Upper lobe of left lung (tissue), 6 donors: ENCODE measurements at regions not wholly inside any gene's neighbourhood (a gene's known extent, or its start where the extent isn't known, plus 50 kb on each side); places are given as distances from the start of the nearest gene placed in this dataset.

Experiments
- ATAC-seq, 2 donors: fragments of 200-7000 bp; cut with Tn5 transposase; one replicate each; pipeline ENCODE4 v1.9.1; 2022; ENCODE audit warnings: mild to moderate bottlenecking in 2 of 2, moderate library complexity in 2 of 2; ENCODE audit not compliant: low FRiP score in 2 of 2
- DNase-seq, 2 donors: peaks; one replicate each; pipeline ENCODE4 v3.0.0-alpha.2; 2019 to 2020
- H3K27ac ChIP-seq, 4 donors: fragments of 200-600 bp; sonication (generic); one replicate each; pipeline ENCODE4 v1.5.1; 2016 to 2019
- H3K27me3 ChIP-seq, 4 donors: fragments of 200-600 bp; sonication (generic); one replicate each; pipeline ENCODE4 v1.5.1; 2017 to 2019
- H3K36me3 ChIP-seq, 4 donors: fragments of 200-600 bp; sonication (generic); one replicate each; pipeline ENCODE4 v1.5.1; 2016 to 2019
- H3K4me1 ChIP-seq, 4 donors: fragments of 200-600 bp; sonication (generic); one replicate each; pipeline ENCODE4 v1.5.1; 2018 to 2019
- H3K4me3 ChIP-seq, 4 donors: fragments of 200-600 bp; sonication (generic); one replicate each; pipeline ENCODE4 v1.5.1; 2017 to 2019; ENCODE audit warnings: mild to moderate bottlenecking in 2 of 4, moderate library complexity in 1 of 4
- H3K9me3 ChIP-seq, 4 donors: fragments of 200-600 bp; sonication (generic); one replicate each; pipeline ENCODE4 v1.5.1; 2018 to 2019
- EP300 ChIP-seq, 4 donors: sonication (generic); formaldehyde crosslinking; IDR thresholded peaks; one replicate each; pipeline ENCODE4 v1.5.1; 2017; ENCODE audit warnings: antibody characterized with exemption in 4 of 4, control low read depth in 2 of 4
- POLR2A ChIP-seq, 4 donors: fragments of 450-650 bp; IDR thresholded peaks; one replicate each; pipeline ENCODE4 v1.5.1; 2016 to 2017; ENCODE audit warnings: antibody characterized with exemption in 4 of 4, mild to moderate bottlenecking in 2 of 4
- POLR2AphosphoS5 ChIP-seq, 2 donors: sonication (generic); formaldehyde crosslinking; IDR thresholded peaks; one replicate each; pipeline ENCODE4 v1.5.1; 2017; ENCODE audit warnings: antibody characterized with exemption in 2 of 2
- WGBS, 2 donors: methylation state at CpG; one replicate each; pipeline ENCODE4 v1.1.5; 2017 to 2018; 5-methylcytosine and 5-hydroxymethylcytosine counted together
- TF ChIP-seq, protein P1 (sequence below), 6 experiments: fragments of 450-650 bp in 4 of 6; fragments of 200-600 bp in 2 of 6; sonication (generic) in 2 of 6; IDR thresholded peaks; one replicate each; pipeline ENCODE4 v1.5.1; 2016 to 2019; ENCODE audit warnings: antibody characterized with exemption in 6 of 6
- donor health status: DM: no; HTN: no; CAD: no; lungs with moderate emphysema.
- donor health status: DM: no; HTN: yes; CAD: no; lungs with severe emphysema.

DNA sequence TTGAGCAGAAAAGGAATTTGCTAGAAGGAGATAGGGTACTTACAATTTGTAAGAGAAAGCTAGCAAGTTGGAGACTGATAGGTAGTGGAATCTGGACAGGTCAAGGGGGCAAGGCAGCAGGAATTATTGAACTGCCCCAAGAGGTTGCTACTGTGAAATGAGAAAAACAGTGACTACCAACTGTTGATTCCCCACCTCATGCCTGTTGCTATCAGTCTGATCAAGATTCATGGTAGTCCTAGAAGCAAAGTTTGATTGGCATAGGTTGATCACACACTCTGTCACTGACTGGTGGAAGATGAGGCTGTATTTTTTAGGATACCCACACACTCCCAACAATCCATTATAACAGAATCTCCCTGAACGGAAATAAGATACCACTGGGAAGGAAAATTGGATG is 89.4 kb upstream of the IGF1 start:
- 71 to 90% methylated on average over 1 of the region's 1 CpG for WGBS, 2 donors
- ATAC-seq = no peak
- no peak for DNase-seq
- no peaks in the 10 kb centered on the region for H3K36me3 ChIP-seq
- H3K27me3 ChIP-seq = no peaks in the 10 kb centered on the region
- no peak overlapping the region for H3K27ac ChIP-seq
- H3K4me3 ChIP-seq = no peak overlapping the region
- TF ChIP-seq POLR2A (IDR thresholded peaks at IDR 0.05) (no peak), POLR2AphosphoS5 (IDR thresholded peaks at IDR 0.05) (no peak)
- H3K4me1 ChIP-seq = no peaks in the 10 kb centered on the region
- no peaks in the 10 kb centered on the region for H3K9me3 ChIP-seq

DNA sequence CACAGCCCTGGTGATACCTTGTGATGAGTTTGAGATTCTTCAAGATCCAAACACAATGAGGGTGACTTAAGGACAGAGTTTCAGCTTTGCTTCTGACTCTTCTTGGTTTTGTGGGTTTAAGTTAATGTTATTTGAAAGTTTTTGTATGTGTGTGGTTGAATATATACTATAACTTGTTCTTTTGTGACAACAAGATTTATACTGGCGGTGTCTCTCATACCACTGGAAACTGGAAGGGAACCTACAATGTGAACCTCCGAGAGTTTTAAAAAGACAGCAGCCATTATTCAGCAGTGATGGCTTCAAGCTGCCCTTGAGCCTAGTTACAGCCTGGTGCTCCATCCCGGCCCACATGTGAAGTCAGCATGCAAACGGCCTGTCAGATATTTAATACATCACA is 87.9 kb upstream of the IGF1 start:
- no peak overlapping the region for H3K27ac ChIP-seq
- no peaks in the 10 kb centered on the region for H3K27me3 ChIP-seq
- DNase-seq (no peak), ATAC-seq (no peak)
- H3K4me1 ChIP-seq = peaks cover 0 to 3% (median 0%) of the 10 kb centered on the region in 4 donors
- no peaks in the 10 kb centered on the region for H3K36me3 ChIP-seq
- TF ChIP-seq EP300 (IDR thresholded peaks at IDR 0.05) = no peak
- TF ChIP-seq, protein P1, sequence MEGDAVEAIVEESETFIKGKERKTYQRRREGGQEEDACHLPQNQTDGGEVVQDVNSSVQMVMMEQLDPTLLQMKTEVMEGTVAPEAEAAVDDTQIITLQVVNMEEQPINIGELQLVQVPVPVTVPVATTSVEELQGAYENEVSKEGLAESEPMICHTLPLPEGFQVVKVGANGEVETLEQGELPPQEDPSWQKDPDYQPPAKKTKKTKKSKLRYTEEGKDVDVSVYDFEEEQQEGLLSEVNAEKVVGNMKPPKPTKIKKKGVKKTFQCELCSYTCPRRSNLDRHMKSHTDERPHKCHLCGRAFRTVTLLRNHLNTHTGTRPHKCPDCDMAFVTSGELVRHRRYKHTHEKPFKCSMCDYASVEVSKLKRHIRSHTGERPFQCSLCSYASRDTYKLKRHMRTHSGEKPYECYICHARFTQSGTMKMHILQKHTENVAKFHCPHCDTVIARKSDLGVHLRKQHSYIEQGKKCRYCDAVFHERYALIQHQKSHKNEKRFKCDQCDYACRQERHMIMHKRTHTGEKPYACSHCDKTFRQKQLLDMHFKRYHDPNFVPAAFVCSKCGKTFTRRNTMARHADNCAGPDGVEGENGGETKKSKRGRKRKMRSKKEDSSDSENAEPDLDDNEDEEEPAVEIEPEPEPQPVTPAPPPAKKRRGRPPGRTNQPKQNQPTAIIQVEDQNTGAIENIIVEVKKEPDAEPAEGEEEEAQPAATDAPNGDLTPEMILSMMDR (IDR thresholded peaks at IDR 0.05) = no peak
- no peak for TF ChIP-seq POLR2AphosphoS5 (IDR thresholded peaks at IDR 0.05)
- no peak for TF ChIP-seq POLR2A (IDR thresholded peaks at IDR 0.05)
- no peak overlapping the region for H3K4me3 ChIP-seq
- no peaks in the 10 kb centered on the region for H3K9me3 ChIP-seq
- 80 to 81% methylated on average over 4 of the region's 4 CpGs for WGBS, 2 donors

DNA sequence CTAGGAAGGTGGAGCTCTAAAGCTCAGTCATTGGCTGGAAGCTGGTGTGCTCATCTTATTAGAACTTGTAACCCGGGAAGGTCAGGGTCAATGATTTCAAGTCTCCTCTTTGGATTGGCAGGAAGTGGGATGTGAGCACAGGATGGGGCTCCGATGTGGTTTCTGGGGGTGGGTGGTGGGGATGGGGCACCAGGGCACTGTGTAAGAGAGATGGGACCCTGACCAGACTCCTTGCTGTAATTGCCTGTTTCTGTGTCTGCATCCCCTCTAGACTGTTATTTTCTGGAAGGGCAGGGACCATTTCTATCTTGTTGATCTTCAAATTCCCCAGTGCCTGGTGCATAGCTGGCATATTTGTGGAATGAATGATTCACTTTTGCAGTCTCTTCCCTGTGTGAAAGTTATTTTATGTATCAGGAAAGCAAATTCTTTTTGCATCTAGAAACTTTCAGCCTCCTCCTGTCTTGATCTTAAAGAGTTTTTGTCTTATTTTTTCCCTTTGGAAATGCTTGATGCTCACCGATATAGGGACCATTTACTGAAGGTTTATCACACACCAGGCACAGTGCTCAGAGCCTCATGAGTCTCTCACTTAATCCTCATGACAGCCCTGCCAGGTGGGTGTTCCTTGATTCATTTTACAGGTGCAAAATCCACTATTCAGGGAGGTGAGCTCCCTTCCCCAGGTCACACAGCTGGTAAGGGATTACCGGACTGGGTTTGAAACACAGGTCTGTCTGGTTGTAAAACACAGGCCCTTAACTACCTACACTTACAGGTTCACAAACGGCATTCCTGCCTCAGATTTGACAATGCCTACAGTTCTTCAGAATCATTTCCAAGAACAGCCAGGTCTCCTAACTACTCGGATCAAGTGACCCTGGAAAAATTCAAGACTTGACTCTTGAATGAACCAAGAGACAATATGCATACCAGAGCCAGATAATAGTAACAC is 86.9 kb upstream of the IGF1 start:
- TF ChIP-seq POLR2AphosphoS5 (IDR thresholded peaks at IDR 0.05) = no peak
- TF ChIP-seq EP300 (IDR thresholded peaks at IDR 0.05) = no peak
- TF ChIP-seq, protein P1 (IDR thresholded peaks at IDR 0.05) = no peak
- TF ChIP-seq POLR2A (IDR thresholded peaks at IDR 0.05) = no peak
- peak in 1 of 2 donors; percentile 39 for ATAC-seq
- H3K27me3 ChIP-seq = no peaks in the 10 kb centered on the region
- no peak for DNase-seq
- H3K9me3 ChIP-seq = no peaks in the 10 kb centered on the region
- 67 to 74% methylated on average over 4 to 6 of the region's 6 CpGs for WGBS, 2 donors
- no peak overlapping the region for H3K27ac ChIP-seq
- no peak overlapping the region for H3K4me3 ChIP-seq
- peaks cover 0 to 6% (median 0%) of the 10 kb centered on the region in 4 donors for H3K4me1 ChIP-seq
- H3K36me3 ChIP-seq = no peaks in the 10 kb centered on the region

DNA sequence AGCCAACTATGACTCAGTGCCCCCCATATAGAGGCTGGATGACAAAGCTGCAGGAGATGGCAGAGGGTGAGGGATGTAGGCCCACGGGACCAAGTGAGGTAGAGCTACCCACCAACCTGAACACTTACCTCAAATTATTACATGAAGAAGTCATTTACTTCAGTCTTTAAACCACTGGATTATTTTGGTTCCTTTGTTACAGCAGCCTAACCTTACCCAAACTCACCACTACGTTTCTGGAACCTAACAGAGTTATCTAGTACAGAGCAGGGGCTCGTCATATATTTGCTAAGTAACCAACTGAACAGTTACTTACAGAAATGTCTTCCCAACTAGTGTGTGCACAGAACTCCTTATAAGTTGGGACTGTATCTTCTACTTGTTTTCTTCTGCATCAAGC is 85.2 kb upstream of the IGF1 start:
- DNase-seq = no peak
- Histone ChIP-seq H3K27me3 (no peaks in the 10 kb centered on the region), H3K27ac (no peak overlapping the region), H3K9me3 (no peaks in the 10 kb centered on the region), H3K36me3 (no peaks in the 10 kb centered on the region), H3K4me3 (no peak overlapping the region), H3K4me1 (peaks cover 0 to 6% (median 0%) of the 10 kb centered on the region in 4 donors)
- no peak for TF ChIP-seq POLR2AphosphoS5 (IDR thresholded peaks at IDR 0.05)
- no peak for TF ChIP-seq EP300 (IDR thresholded peaks at IDR 0.05)
- no peak for ATAC-seq
- WGBS, 2 donors = 85 to 92% methylated on average over 3 of the region's 3 CpGs

DNA sequence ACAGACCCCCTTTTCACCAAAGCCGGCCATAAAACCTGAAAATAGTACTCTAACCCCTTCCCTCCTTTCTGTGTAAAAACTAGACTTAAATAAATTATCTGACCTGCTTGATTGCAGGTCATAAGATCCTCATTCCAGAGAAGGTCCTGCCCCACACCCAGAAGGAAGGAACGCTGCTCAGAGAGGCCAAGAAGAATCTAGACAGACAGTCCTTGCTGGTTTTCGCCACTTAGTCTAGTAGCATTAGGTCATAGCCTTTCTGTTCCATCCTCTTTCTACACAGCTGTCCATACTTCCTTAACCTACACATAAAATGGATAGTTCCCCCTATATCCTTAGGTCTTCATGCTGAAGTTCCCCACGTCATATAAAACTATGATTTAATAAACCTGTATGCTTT is 83.7 kb upstream of the IGF1 start:
- Histone ChIP-seq H3K4me3 (no peak overlapping the region), H3K27me3 (no peaks in the 10 kb centered on the region), H3K9me3 (no peaks in the 10 kb centered on the region), H3K36me3 (no peaks in the 10 kb centered on the region), H3K27ac (no peak overlapping the region), H3K4me1 (peaks cover 0 to 6% (median 0%) of the 10 kb centered on the region in 4 donors)
- WGBS, 2 donors = 62 to 80% methylated on average over 4 of the region's 4 CpGs
- no peak for ATAC-seq
- peak in 1 of 2 donors; percentile 51 for DNase-seq
- no peak for TF ChIP-seq POLR2A (IDR thresholded peaks at IDR 0.05)
- no peak for TF ChIP-seq EP300 (IDR thresholded peaks at IDR 0.05)
- TF ChIP-seq POLR2AphosphoS5 (IDR thresholded peaks at IDR 0.05) = no peak
- TF ChIP-seq, protein P1 (IDR thresholded peaks at IDR 0.05) = no peak
